ENCODE measurements at regions not wholly inside any gene's neighbourhood (a gene's known extent, or its start where the extent isn't known, plus 50 kb on each side); places are given as distances from the start of the nearest gene placed in this dataset.

DNA sequence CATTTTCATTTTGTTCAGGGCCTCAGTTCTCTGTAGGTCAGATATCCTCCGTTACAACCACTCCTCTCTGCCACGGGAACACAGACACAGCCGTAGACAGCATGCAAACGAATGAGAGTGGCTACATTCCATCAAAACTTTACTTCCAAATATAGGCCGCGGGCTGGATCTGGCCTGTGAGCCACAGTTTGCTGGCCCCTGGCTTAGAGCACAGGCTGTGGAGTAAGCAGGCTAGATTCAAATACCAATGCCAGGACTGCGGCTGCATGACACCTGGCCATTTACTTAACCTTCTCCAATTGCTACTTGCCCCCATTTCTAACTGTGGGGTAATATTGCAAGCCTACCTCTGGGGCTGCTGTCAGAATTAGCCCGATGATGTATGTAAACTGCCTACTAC, 325.8 kb upstream of the POU3F3 start:
- Mint-ChIP-seq H3K4me1 (ENCODE audit: insufficient read depth, unreplicated experiment) (no peaks in the 10 kb centered on the region), H3K4me3 (ENCODE audit: unreplicated experiment) (no peak overlapping the region), H3K27ac (ENCODE audit: low read depth, unreplicated experiment) (no peak overlapping the region), H3K9me3 (ENCODE audit: unreplicated experiment) (no peaks in the 10 kb centered on the region), H3K27me3 (ENCODE audit: insufficient read depth, unreplicated experiment) (peaks cover 90% of the 10 kb centered on the region), H3K36me3 (ENCODE audit: insufficient read depth, unreplicated experiment) (no peaks in the 10 kb centered on the region)
- ChIA-PET POLR2A (no interaction called here), CTCF (no interaction called here)
- TF ChIP-seq CTCF (IDR thresholded peaks at IDR 0.05; ENCODE audit: unreplicated experiment), result no peak
- no peak for DNase-seq (ENCODE audit: unreplicated experiment)
- BruUV-seq (replicated peaks), result no TSS peak
- intact Hi-C loops (cut with micrococcal nuclease), result no loop called here

DNA sequence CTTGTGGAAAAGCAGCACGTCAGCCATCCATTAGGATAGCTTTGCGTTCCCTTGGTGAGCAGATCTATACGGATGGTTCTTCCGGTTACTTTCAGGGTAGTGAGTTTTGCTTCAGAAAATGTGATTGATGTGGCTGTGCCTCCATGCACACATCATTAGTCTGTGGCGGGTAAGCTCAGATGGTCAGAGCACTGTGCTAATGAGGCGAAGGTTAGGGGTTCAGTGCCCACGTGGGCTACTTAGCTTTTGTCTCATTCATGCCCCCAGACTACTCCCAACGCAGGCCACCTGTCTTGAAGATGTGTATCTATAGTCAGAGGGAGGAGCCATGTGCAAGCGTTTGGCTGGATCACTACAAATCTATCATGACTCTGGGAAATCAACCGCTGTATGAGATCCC, 322.8 kb upstream of the POU3F3 start:
- no peaks in the 10 kb centered on the region for H3K36me3 Mint-ChIP-seq (ENCODE audit: insufficient read depth, unreplicated experiment)
- ChIA-PET POLR2A (no interaction called here), CTCF (interaction anchor here (0.5 kb wide), 1 partner anchor 973 kb away, joined by 3 read pairs; no protein-coding TSS in a partner anchor)
- BruUV-seq (replicated peaks), result no TSS peak
- H3K4me1 Mint-ChIP-seq (ENCODE audit: insufficient read depth, unreplicated experiment), result no peaks in the 10 kb centered on the region
- intact Hi-C loops (cut with micrococcal nuclease), result no loop called here
- DNase-seq (ENCODE audit: unreplicated experiment), result no peak
- no peaks in the 10 kb centered on the region for H3K9me3 Mint-ChIP-seq (ENCODE audit: unreplicated experiment)
- peaks cover 87% of the 10 kb centered on the region for H3K27me3 Mint-ChIP-seq (ENCODE audit: insufficient read depth, unreplicated experiment)
- no peak overlapping the region for H3K27ac Mint-ChIP-seq (ENCODE audit: low read depth, unreplicated experiment)
- H3K4me3 Mint-ChIP-seq (ENCODE audit: unreplicated experiment), result no peak overlapping the region
- TF ChIP-seq CTCF (IDR thresholded peaks at IDR 0.05; ENCODE audit: unreplicated experiment), result no peak

DNA sequence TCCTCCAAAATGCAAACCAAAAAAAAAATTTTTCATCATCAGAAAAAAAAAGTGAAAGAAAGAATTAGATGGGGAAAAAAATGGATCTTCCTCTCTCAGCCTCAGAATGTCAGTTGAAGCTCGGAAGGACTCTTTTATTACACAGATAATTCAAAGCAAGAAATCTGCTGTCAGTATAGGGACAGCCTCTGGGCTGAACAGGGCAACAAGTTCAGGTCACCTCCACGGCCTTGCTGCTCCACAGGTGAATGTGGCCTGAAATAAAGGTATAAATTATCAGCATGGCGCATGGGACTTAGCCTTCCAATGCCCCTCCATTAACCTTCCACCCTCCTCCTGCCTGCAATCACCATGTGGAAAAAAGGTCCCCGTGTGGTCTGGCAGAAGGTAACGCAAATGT, 316.8 kb upstream of the POU3F3 start:
- Mint-ChIP-seq H3K36me3 (ENCODE audit: insufficient read depth, unreplicated experiment) (no peaks in the 10 kb centered on the region), H3K4me1 (ENCODE audit: insufficient read depth, unreplicated experiment) (no peaks in the 10 kb centered on the region), H3K4me3 (ENCODE audit: unreplicated experiment) (no peak overlapping the region), H3K9me3 (ENCODE audit: unreplicated experiment) (no peaks in the 10 kb centered on the region), H3K27ac (ENCODE audit: low read depth, unreplicated experiment) (no peak overlapping the region), H3K27me3 (ENCODE audit: insufficient read depth, unreplicated experiment) (peaks cover 83% of the 10 kb centered on the region)
- POLR2A ChIA-PET, result interaction anchor here (0.7 kb wide), 1 partner anchor 92 kb away, joined by 3 read pairs; no protein-coding TSS in a partner anchor
- no peak for TF ChIP-seq CTCF (IDR thresholded peaks at IDR 0.05; ENCODE audit: unreplicated experiment)
- no peak for DNase-seq (ENCODE audit: unreplicated experiment)
- no TSS peak for BruUV-seq (replicated peaks)
- intact Hi-C loops (cut with micrococcal nuclease), result no loop called here
- CTCF ChIA-PET, result interaction anchor here (0.5 to 1.6 kb wide), 2 partner anchors 130 to 313 kb away, joined by 3 to 11 read pairs; no protein-coding TSS in a partner anchor

- BruUV-seq (replicated peaks), result no TSS peak
- no peaks in the 10 kb centered on the region for H3K4me1 Mint-ChIP-seq (ENCODE audit: insufficient read depth, unreplicated experiment)
- no peaks in the 10 kb centered on the region for H3K36me3 Mint-ChIP-seq (ENCODE audit: insufficient read depth, unreplicated experiment)
- no peak for DNase-seq (ENCODE audit: unreplicated experiment)
- no peak overlapping the region for H3K27ac Mint-ChIP-seq (ENCODE audit: low read depth, unreplicated experiment)
- H3K4me3 Mint-ChIP-seq (ENCODE audit: unreplicated experiment), result no peak overlapping the region
- ChIA-PET CTCF (no interaction called here), POLR2A (interaction anchor here (0.6 to 0.7 kb wide), 2 partner anchors 79 to 93 kb away, joined by 3 to 4 read pairs; no protein-coding TSS in a partner anchor)
- intact Hi-C loops (cut with micrococcal nuclease), result no loop called here
- TF ChIP-seq CTCF (IDR thresholded peaks at IDR 0.05; ENCODE audit: unreplicated experiment), result no peak
- H3K27me3 Mint-ChIP-seq (ENCODE audit: insufficient read depth, unreplicated experiment), result peaks cover 74% of the 10 kb centered on the region
- H3K9me3 Mint-ChIP-seq (ENCODE audit: unreplicated experiment), result no peaks in the 10 kb centered on the region
Measured at GRCh38 chr2:104538077-104538476, 315.8 kb upstream of the POU3F3 start.
